ENCODE measurements at regions not wholly inside any gene's neighbourhood (a gene's known extent, or its start where the extent isn't known, plus 50 kb on each side); places are given as distances from the start of the nearest gene placed in this dataset.

- DNase-seq = peak in 1 of 2 experiments; percentile 11
- TF ChIP-seq CTCF (IDR thresholded peaks at IDR 0.05; ENCODE audit: insufficient read depth in 1 of 2, low read depth in 1 of 2, low read length in 1 of 2, severe bottlenecking in 1 of 2, unreplicated experiment in 1 of 2) = no peak
- Mint-ChIP-seq H3K36me3 (ENCODE audit: insufficient read depth, unreplicated experiment) (no peaks in the 10 kb centered on the region), H3K4me1 (ENCODE audit: low read depth, unreplicated experiment) (peaks cover 19% of the 10 kb centered on the region), H3K27ac (ENCODE audit: unreplicated experiment) (no peak overlapping the region), H3K9me3 (ENCODE audit: unreplicated experiment) (no peaks in the 10 kb centered on the region), H3K4me3 (ENCODE audit: unreplicated experiment) (no peak overlapping the region), H3K27me3 (ENCODE audit: insufficient read depth, unreplicated experiment) (no peaks in the 10 kb centered on the region)
- H3K9me3 ChIP-seq = no peaks in the 10 kb centered on the region
- CTCF ChIA-PET = no interaction called here
- peaks cover 35% of the 10 kb centered on the region for H3K4me1 ChIP-seq
- no peaks in the 10 kb centered on the region for H3K36me3 ChIP-seq (ENCODE audit: control insufficient read depth, insufficient read depth, low read length)
- H3K27me3 ChIP-seq (replicated peaks; ENCODE audit: control insufficient read depth, insufficient read depth, low read length) = no peaks in the 10 kb centered on the region
- POLR2A ChIA-PET = no interaction called here
- intact Hi-C loops (cut with micrococcal nuclease; ENCODE audit: unreplicated experiment) = no loop called here
- H3K4me3 ChIP-seq (ENCODE audit: low read depth, low read length) = no peak overlapping the region
- BruUV-seq (replicated peaks) = no TSS peak
These were observed 146.1 kb downstream of the SMAD6 start for GRCh38 chr15:66848116-66848515.

DNA sequence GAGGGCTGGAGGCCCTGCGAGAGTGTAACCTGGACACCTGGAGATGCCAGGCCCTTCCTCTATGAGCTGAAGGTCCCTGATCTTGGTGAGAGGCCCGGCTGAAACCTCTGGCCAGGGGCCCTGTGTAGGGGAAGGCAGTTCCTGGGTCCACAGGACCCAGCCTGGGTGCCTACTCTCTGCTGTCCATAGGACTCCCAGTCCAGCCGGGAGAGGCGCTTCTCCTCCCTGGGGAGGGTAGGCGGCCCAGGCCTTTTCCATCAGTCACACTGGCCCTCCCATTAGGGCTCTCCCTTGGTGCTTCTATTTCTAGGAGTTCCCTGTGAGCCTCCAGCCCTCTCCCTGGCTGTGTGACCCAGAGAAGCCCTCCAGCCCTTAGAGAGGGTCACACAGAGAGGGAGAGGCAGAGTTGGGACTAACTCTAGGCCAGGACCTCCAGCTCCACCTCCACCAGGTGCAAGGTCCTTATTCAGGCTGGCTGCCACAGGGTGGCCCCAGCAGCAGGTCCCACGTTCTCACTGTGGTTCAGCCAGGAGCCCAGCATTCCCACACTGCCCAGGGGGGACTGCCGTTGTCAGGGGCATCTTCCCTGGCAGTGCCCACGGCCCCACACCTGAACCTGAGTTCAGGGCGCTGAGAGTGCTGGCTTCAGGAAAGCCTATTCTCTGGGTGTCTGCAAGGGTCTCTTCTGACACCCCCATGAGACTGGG lies 146.8 kb downstream of the SMAD6 start:
- POLR2A ChIA-PET = no interaction called here
- CTCF ChIA-PET = no interaction called here
- Histone ChIP-seq H3K27me3 (replicated peaks; ENCODE audit: control insufficient read depth, insufficient read depth, low read length) (no peaks in the 10 kb centered on the region), H3K36me3 (ENCODE audit: control insufficient read depth, insufficient read depth, low read length) (no peaks in the 10 kb centered on the region), H3K4me3 (ENCODE audit: low read depth, low read length) (no peak overlapping the region), H3K9me3 (no peaks in the 10 kb centered on the region), H3K4me1 (peaks cover 28% of the 10 kb centered on the region)
- Mint-ChIP-seq H3K27ac (ENCODE audit: unreplicated experiment) (no peak overlapping the region), H3K9me3 (ENCODE audit: unreplicated experiment) (no peaks in the 10 kb centered on the region), H3K4me1 (ENCODE audit: low read depth, unreplicated experiment) (peaks cover 19% of the 10 kb centered on the region), H3K36me3 (ENCODE audit: insufficient read depth, unreplicated experiment) (no peaks in the 10 kb centered on the region), H3K4me3 (ENCODE audit: unreplicated experiment) (no peak overlapping the region), H3K27me3 (ENCODE audit: insufficient read depth, unreplicated experiment) (no peaks in the 10 kb centered on the region)
- no TSS peak for BruUV-seq (replicated peaks)
- peak in 1 of 2 experiments; percentile 19 for DNase-seq
- intact Hi-C loops (cut with micrococcal nuclease; ENCODE audit: unreplicated experiment) = no loop called here
- TF ChIP-seq CTCF (IDR thresholded peaks at IDR 0.05; ENCODE audit: insufficient read depth in 1 of 2, low read depth in 1 of 2, low read length in 1 of 2, severe bottlenecking in 1 of 2, unreplicated experiment in 1 of 2) = no peak

GRCh38 chr15:66849393-66849745 lies 147.3 kb downstream of the SMAD6 start:
- CTCF ChIA-PET = interaction anchor here (0.6 kb wide), 1 partner anchor 18 kb away, joined by 4 read pairs; no protein-coding TSS in a partner anchor
- no peak for TF ChIP-seq CTCF (IDR thresholded peaks at IDR 0.05; ENCODE audit: insufficient read depth in 1 of 2, low read depth in 1 of 2, low read length in 1 of 2, severe bottlenecking in 1 of 2, unreplicated experiment in 1 of 2)
- POLR2A ChIA-PET = no interaction called here

More at GRCh38 chr15:66849393-66849745, 147.3 kb downstream of the SMAD6 start:
- H3K4me1 Mint-ChIP-seq (ENCODE audit: low read depth, unreplicated experiment) = peaks cover 19% of the 10 kb centered on the region
- no peaks in the 10 kb centered on the region for H3K36me3 Mint-ChIP-seq (ENCODE audit: insufficient read depth, unreplicated experiment)
- no peak overlapping the region for H3K4me3 ChIP-seq (ENCODE audit: low read depth, low read length)
- no peaks in the 10 kb centered on the region for H3K36me3 ChIP-seq (ENCODE audit: control insufficient read depth, insufficient read depth, low read length)
- H3K9me3 Mint-ChIP-seq (ENCODE audit: unreplicated experiment) = no peaks in the 10 kb centered on the region
- no peak overlapping the region for H3K4me3 Mint-ChIP-seq (ENCODE audit: unreplicated experiment)
- H3K9me3 ChIP-seq = no peaks in the 10 kb centered on the region
- no peaks in the 10 kb centered on the region for H3K27me3 ChIP-seq (replicated peaks; ENCODE audit: control insufficient read depth, insufficient read depth, low read length)
- no TSS peak for BruUV-seq (replicated peaks)
- H3K4me1 ChIP-seq = peaks cover 23% of the 10 kb centered on the region
- H3K27ac Mint-ChIP-seq (ENCODE audit: unreplicated experiment) = peak overlapping the region; percentile 41
- no peak for DNase-seq
- no peaks in the 10 kb centered on the region for H3K27me3 Mint-ChIP-seq (ENCODE audit: insufficient read depth, unreplicated experiment)
- intact Hi-C loops (cut with micrococcal nuclease; ENCODE audit: unreplicated experiment) = no loop called here

All from Caco-2 (cell line).